GM19452 (cell line): ENCODE measurements at regions not wholly inside any gene's neighbourhood (a gene's known extent, or its start where the extent isn't known, plus 50 kb on each side); places are given as distances from the start of the nearest gene placed in this dataset.

Source experiments
- ATAC-seq: cut with Tn5 transposase; IDR thresholded peaks from one replicate; pipeline ENCODE4 v1.9.1; 2021; ENCODE audit not compliant: unreplicated experiment

DNA sequence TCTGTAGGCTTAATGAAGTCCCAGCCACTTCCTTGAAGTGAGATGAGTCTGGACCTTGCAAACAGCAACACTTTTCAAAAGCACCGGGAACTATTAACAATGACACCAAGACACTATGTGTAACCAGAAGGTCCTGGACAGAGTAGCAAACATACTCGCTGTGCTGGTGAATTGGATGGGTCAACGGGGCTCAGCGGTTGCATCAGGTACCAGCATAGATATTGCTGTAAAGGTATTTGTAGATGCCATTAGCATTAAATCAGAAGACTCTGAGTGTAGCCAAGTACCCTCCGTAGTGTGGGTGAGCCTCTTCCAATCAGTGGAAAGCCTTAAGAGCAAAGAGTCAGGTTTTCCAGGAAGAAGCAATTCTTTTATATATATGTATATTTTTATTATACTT is 140.5 kb downstream of the IRX2 start:
- ATAC-seq: no peak

DNA sequence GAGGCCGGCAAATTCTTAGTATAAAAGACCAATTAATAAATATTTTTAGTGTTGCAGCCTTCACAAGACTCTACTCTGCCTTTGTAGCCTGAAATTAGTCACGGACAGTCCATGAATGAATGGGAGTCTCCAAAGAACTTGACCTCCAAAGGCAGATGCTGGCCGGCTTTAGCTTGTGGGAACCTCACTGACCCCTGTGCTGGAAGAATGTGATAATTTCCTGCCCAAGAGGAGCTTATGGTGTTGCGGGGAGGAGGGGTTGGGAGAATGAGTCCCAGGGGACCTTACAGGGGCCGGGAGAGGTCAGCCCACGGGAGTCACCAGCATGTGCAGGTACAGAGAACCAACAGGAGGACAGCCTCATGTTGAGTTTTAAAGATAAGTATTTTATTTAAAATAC is 143.1 kb downstream of the IRX2 start:
- ATAC-seq: no peak

DNA sequence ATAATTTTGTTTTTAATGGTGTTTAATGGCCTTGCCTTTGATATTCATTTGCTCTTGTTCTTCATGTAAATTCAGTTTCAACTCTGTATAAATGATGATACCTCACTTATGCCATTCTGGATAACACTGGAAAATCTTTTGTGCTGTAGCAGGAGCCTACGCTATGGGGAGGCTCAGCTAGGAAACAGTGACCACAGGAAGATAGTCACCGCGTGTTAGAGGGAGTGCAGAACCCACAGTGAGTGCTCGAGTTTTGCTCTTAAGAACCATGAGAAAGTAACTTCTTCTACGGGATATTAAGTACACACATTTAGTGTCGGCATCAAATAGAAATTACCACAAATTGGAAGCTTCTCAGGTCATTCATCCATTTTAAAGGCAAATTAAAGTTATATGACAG is 143.9 kb downstream of the IRX2 start:
- no peak for ATAC-seq

DNA sequence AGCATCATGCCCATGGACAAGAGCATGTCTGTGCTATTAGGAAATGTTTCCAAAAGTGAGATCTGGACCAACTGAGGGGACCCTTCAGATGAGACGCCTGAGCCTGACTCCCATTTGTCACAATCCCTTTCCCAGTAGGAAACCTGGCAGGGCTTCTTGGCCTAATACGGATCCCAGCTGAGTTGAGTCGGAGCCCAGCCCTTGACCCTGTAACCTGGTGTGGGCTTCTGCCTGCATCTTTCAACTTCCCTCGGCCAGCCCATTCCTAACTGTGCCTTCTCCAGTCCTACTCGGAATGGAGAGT is 148.3 kb downstream of the IRX2 start:
- ATAC-seq: no peak

DNA sequence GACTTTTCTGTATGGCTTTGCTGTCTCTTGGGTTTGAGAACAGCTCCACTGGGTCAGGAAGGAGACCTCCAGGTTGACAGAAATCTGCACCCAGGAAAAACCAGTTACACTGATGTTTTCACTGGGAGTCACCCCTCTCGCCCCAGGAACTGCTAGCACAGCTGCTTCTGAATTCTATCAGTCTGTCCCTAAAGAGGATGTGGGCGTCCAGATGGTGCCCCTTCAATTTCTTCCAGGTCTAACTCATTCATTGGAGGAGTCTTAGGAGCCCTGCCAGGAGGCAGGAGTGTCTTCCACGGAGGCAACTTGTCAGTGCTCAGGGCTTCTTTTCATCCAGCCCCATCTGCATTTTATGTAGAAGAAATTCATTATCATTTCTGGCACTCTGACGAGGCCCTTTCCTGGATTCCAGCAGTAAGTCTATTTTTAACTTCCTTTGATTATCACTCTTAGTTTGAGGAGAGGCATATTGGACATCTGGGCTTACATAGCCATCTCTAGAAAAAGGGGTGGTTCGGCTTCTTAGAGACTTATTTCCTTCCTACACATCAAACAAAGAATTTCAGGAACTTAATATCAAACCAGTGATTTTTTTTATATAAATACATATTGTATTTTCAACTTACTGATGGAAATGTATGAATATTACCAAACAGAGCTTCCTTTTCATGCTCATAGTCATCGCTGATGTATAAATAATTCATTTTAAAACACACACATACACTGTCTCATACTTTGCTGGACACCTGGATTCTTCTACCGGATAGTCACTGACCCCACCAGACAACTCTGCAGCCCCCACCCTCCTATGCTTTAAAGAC is 148.8 kb downstream of the IRX2 start:
- ATAC-seq: no peak

- no peak for ATAC-seq
Observed at GRCh38 chr5:2598503-2598902, 153.0 kb downstream of the IRX2 start.

DNA sequence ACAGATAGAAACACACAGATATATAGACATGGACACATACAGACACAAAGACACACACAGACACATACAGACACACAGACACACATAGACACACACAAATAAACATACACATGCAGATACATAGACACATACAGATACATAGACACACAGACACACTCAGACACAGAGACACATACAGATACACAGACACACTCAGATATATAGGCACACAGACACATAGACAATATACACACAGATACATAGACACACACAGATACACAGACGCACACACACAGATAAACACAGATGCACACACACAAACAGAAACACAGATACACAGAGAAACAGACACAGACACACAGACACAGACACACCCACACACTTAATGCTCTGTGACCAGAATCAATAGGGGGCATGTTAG is 156.8 kb downstream of the IRX2 start:
- ATAC-seq: no peak

DNA sequence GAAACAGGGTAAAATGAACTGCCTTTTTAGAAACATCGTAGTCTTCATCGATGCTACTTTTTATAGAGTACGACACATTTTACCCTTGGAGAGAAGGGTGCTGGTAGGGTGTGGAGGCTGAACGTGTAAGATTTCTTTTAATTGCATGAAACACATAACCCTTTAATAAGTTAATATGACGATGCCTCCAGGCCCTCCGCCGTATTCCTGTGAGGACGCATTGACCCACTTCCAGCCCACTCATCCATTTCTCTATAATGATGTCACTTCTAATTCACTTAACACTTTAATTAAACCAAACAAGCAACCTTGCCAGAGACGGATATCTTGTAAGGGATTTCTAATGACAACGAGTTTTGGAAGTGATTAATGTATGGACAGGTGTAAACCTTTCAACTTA is 158.7 kb downstream of the IRX2 start:
- ATAC-seq: no peak

DNA sequence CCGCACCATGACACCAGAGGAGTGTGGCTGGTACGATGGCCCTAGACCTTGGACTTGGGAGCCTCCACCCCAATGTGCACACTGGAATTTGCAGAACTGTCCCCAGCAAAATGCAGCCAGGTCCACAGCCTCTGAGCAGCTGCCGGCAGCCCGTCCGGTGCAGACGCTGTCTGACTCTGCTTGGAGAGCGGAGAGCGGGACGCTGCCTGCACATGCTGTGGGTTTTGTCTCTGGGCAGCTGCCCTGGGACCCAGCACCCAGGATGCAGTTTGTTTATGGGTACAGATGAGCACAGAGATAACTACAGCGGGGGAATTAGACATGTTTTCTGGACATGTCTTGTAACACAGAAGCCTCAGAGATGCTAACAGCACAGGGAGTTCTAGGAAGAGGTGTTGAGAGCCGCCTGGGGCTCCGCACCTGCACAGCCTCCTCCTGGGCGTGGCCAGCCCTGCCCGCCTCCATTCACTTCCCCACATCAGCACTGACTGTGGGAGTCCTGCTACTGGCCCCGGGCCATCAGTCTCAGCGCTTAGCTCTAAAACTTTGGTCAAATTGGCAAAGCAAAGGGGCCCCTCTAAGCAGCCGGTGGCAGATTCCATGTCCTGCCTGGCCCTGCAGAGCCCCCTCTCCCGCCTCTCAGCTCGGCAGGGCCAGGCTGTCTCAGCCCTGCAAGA is 159.6 kb downstream of the IRX2 start:
- ATAC-seq: no peak

DNA sequence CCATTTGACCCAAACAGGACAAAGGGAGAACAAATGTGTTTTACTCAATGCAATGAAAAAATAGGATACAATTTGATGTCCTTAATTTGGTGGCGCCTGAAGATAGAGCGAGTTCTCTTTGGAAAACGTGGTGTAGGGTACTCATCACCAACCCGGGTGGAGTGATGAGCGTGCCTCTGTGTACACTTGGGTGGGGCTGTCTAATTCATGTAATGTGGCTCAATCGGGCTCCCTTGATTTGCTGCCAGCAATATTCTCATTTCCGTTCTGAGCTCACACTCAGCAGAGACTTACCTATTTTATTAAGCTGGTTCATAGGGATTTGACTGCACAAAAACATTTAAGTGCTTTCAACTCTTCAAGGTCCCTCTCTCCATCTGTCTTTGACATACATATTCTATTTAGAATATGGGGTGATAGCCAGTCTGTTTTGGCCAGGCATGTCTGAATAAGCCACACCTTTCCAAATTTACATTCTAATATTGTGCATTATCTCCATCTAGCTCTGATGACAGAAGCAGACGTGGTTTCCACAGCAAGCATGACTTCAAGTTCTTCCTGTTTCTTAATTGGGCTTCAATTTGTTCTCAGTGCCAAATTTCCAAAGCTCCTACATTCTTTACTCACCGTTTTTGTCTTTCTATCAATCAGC is 162.5 kb downstream of the IRX2 start:
- no peak for ATAC-seq

GRCh38 chr5:2587189-2588031 is 164.1 kb downstream of the IRX2 start:
- no peak for ATAC-seq

DNA sequence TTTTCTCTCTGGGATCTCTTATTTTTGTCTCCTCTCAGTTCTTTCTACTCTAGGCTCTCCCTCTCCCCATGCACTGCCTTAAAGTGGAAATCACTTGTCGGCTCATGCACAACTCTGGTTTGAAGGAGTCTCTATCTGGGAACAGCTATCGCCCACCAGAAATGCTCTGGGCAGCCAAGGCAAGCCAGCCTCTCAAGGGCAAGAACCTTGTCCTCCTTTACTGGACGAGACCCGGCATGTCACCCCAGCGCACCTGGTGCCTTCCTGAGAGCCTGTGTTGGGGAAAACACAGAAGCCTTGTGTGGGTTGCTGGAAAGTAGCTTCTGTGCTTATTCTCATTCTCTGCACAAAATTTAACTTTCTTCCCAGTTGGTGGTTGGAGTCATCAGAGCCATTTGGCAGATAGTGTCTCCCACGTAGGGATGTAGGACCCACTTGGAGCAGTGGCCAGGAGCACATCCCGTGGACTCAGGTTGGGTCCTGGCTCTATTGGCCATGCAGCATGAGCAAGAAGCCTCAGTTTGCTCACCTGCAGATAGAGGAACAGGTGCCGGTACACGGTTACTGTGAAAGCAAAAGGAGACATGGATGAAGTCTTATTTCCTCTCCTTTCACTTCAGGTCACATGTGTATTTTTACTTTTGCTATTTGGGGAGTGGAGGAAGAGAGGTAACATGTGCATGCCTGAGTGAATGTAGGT is 165.3 kb downstream of the IRX2 start:
- no peak for ATAC-seq

GRCh38 chr5:2584579-2585269 is 166.8 kb downstream of the IRX2 start:
- ATAC-seq: no peak

- no peak for ATAC-seq
Observed at GRCh38 chr5:2582507-2582906, 169.0 kb downstream of the IRX2 start.

GRCh38 chr5:2582106-2582505 is 169.4 kb downstream of the IRX2 start:
- ATAC-seq: no peak

- no peak for ATAC-seq
Observed at GRCh38 chr5:2581418-2581817, 170.1 kb downstream of the IRX2 start.

GRCh38 chr5:2579126-2579525 is 172.4 kb downstream of the IRX2 start:
- ATAC-seq: no peak

GRCh38 chr5:2577312-2578036 is 174.0 kb downstream of the IRX2 start:
- ATAC-seq: no peak

- no peak for ATAC-seq
Observed at GRCh38 chr5:2576823-2577222, 174.7 kb downstream of the IRX2 start.

- ATAC-seq: no peak
Observed at GRCh38 chr5:2575871-2576270, 175.6 kb downstream of the IRX2 start.
